Tibial nerve (tissue), 4 donors: ENCODE measurements at regions not wholly inside any gene's neighbourhood (a gene's known extent, or its start where the extent isn't known, plus 50 kb on each side); places are given as distances from the start of the nearest gene placed in this dataset.

Experiments
- DNase-seq, 2 donors: peaks; one replicate each; pipeline ENCODE4 v3.0.0-alpha.2; 2019; ENCODE audit warnings: low spot score in 2 of 2
- H3K27ac ChIP-seq, 4 donors: fragments of 200-600 bp; sonication (generic) in 3 of 4; one replicate each; pipeline ENCODE4 v1.5.1; 2017 to 2019; ENCODE audit warnings: mild to moderate bottlenecking in 1 of 4
- H3K27me3 ChIP-seq, 2 donors: fragments of 200-600 bp; sonication (generic) in 1 of 2; one replicate each; pipeline versions ENCODE4 v1.5.1 to v1.6.0; 2017 to 2019
- H3K36me3 ChIP-seq, 3 donors: fragments of 200-600 bp; sonication (generic); one replicate each; pipeline ENCODE4 v1.5.1; 2018 to 2019
- H3K4me1 ChIP-seq, 4 donors: fragments of 200-600 bp; sonication (generic) in 3 of 4; one replicate each; pipeline ENCODE4 v1.5.1; 2017 to 2019
- H3K4me3 ChIP-seq, 4 donors: fragments of 200-600 bp; sonication (generic) in 3 of 4; one replicate each; pipeline ENCODE4 v1.5.1; 2017 to 2019; ENCODE audit warnings: mild to moderate bottlenecking in 1 of 4, moderate library complexity in 1 of 4
- H3K9me3 ChIP-seq, 4 donors: fragments of 200-600 bp; sonication (generic) in 3 of 4; one replicate each; pipeline ENCODE4 v1.5.1; 2017 to 2019
- EP300 ChIP-seq, 2 donors: sonication (generic); formaldehyde crosslinking; IDR thresholded peaks; one replicate each; pipeline ENCODE4 v1.6.1; 2017; ENCODE audit warnings: antibody characterized with exemption in 2 of 2, mild to moderate bottlenecking in 1 of 2
- POLR2A ChIP-seq, 2 donors: fragments of 450-650 bp; IDR thresholded peaks; one replicate each; pipeline ENCODE4 v1.6.1; 2017; ENCODE audit warnings: antibody characterized with exemption in 2 of 2, mild to moderate bottlenecking in 2 of 2, moderate library complexity in 2 of 2
- WGBS, 2 donors: methylation state at CpG; one replicate each; pipeline ENCODE4 v1.1.5; 2018; 5-methylcytosine and 5-hydroxymethylcytosine counted together
- TF ChIP-seq, protein P1 (sequence below), 5 experiments: fragments of 200-600 bp in 3 of 5; fragments of 450-650 bp in 2 of 5; sonication (generic) in 3 of 5; IDR thresholded peaks; one replicate each; pipeline ENCODE4 v1.5.1; 2016 to 2019; ENCODE audit warnings: antibody characterized with exemption in 5 of 5, mild to moderate bottlenecking in 3 of 5, moderate library complexity in 2 of 5

- Histone ChIP-seq H3K36me3 (no peaks in the 10 kb centered on the region), H3K9me3 (no peaks in the 10 kb centered on the region), H3K27ac (no peak overlapping the region), H3K4me1 (peaks cover 0 to 8% (median 0%) of the 10 kb centered on the region in 4 donors), H3K4me3 (no peak overlapping the region), H3K27me3 (no peaks in the 10 kb centered on the region)
- no peak for DNase-seq
- no peak for TF ChIP-seq POLR2A (IDR thresholded peaks at IDR 0.05)
- TF ChIP-seq EP300 (IDR thresholded peaks at IDR 0.05), result no peak
- TF ChIP-seq, protein P1, sequence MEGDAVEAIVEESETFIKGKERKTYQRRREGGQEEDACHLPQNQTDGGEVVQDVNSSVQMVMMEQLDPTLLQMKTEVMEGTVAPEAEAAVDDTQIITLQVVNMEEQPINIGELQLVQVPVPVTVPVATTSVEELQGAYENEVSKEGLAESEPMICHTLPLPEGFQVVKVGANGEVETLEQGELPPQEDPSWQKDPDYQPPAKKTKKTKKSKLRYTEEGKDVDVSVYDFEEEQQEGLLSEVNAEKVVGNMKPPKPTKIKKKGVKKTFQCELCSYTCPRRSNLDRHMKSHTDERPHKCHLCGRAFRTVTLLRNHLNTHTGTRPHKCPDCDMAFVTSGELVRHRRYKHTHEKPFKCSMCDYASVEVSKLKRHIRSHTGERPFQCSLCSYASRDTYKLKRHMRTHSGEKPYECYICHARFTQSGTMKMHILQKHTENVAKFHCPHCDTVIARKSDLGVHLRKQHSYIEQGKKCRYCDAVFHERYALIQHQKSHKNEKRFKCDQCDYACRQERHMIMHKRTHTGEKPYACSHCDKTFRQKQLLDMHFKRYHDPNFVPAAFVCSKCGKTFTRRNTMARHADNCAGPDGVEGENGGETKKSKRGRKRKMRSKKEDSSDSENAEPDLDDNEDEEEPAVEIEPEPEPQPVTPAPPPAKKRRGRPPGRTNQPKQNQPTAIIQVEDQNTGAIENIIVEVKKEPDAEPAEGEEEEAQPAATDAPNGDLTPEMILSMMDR (IDR thresholded peaks at IDR 0.05), result no peak
- 96 to 97% methylated on average over 3 of the region's 3 CpGs for WGBS, 2 donors
Measured at GRCh38 chr5:128765448-128766061, 199.7 kb upstream of the SLC27A6 start.

GRCh38 chr5:128766406-128766805, 198.9 kb upstream of the SLC27A6 start:
- Histone ChIP-seq H3K9me3 (no peaks in the 10 kb centered on the region), H3K4me1 (peaks cover 0 to 8% (median 0%) of the 10 kb centered on the region in 4 donors), H3K27ac (no peak overlapping the region), H3K27me3 (no peaks in the 10 kb centered on the region), H3K36me3 (no peaks in the 10 kb centered on the region), H3K4me3 (no peak overlapping the region)
- 83 to 84% methylated on average over 2 of the region's 2 CpGs for WGBS, 2 donors
- no peak for DNase-seq
- TF ChIP-seq, protein P1 (IDR thresholded peaks at IDR 0.05), result no peak
- TF ChIP-seq POLR2A (IDR thresholded peaks at IDR 0.05) (no peak), EP300 (IDR thresholded peaks at IDR 0.05) (no peak)

- Histone ChIP-seq H3K27ac (no peak overlapping the region), H3K36me3 (no peaks in the 10 kb centered on the region), H3K4me1 (no peaks in the 10 kb centered on the region), H3K27me3 (no peaks in the 10 kb centered on the region), H3K9me3 (no peaks in the 10 kb centered on the region), H3K4me3 (no peak overlapping the region)
- TF ChIP-seq EP300 (IDR thresholded peaks at IDR 0.05) (no peak), POLR2A (IDR thresholded peaks at IDR 0.05) (no peak)
- TF ChIP-seq, protein P1 (IDR thresholded peaks at IDR 0.05), result no peak
- WGBS, 2 donors, result 39 to 44% methylated on average over 2 of the region's 2 CpGs
- no peak for DNase-seq
Measured at GRCh38 chr5:128770907-128771306, 194.4 kb upstream of the SLC27A6 start.

- Histone ChIP-seq H3K4me1 (no peaks in the 10 kb centered on the region), H3K4me3 (no peak overlapping the region), H3K27me3 (no peaks in the 10 kb centered on the region), H3K36me3 (no peaks in the 10 kb centered on the region), H3K27ac (no peak overlapping the region), H3K9me3 (no peaks in the 10 kb centered on the region)
- 59 to 67% methylated on average over 3 of the region's 3 CpGs for WGBS, 2 donors
- no peak for TF ChIP-seq EP300 (IDR thresholded peaks at IDR 0.05)
- TF ChIP-seq POLR2A (IDR thresholded peaks at IDR 0.05), result no peak
- TF ChIP-seq, protein P1 (IDR thresholded peaks at IDR 0.05), result no peak
- no peak for DNase-seq
Measured at GRCh38 chr5:128772356-128772755, 192.9 kb upstream of the SLC27A6 start.

DNA sequence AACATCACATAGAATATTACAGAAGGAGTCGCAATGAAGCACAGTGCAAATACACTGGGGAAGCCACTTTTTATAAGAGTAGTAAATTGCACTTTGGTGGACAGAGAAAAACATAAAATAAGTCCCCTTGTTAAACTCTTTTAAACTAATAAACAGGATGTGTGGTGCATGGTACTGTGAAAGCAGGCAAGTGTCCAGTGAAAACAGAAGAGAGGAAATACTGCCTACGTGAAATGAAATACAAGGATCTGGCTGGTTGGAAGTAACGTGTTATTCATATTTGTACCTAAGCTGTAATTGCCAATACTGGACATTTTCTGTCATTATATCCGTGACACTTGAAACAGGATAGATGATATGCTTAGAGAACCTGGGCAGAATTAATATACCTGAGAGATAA, 191.9 kb upstream of the SLC27A6 start:
- Histone ChIP-seq H3K27ac (no peak overlapping the region), H3K9me3 (no peaks in the 10 kb centered on the region), H3K36me3 (no peaks in the 10 kb centered on the region), H3K4me1 (no peaks in the 10 kb centered on the region), H3K27me3 (no peaks in the 10 kb centered on the region), H3K4me3 (no peak overlapping the region)
- TF ChIP-seq POLR2A (IDR thresholded peaks at IDR 0.05), result no peak
- TF ChIP-seq, protein P1 (IDR thresholded peaks at IDR 0.05), result no peak
- TF ChIP-seq EP300 (IDR thresholded peaks at IDR 0.05), result no peak
- 57 to 69% methylated on average over 4 of the region's 4 CpGs for WGBS, 2 donors
- no peak for DNase-seq
